NCI-H446 (cell line): ENCODE measurements at regions not wholly inside any gene's neighbourhood (a gene's known extent, or its start where the extent isn't known, plus 50 kb on each side); places are given as distances from the start of the nearest gene placed in this dataset.

Experiments used
- DNase-seq, 2 experiments: peaks; one replicate each; lab custom pipeline; 2025; lab: John Stamatoyannopoulos, UW

GRCh38 chr10:78394047-78394446, 360.4 kb downstream of the RPS24 start:
- DNase-seq, result no peak

GRCh38 chr10:78395162-78395561, 361.5 kb downstream of the RPS24 start:
- no peak for DNase-seq

DNA sequence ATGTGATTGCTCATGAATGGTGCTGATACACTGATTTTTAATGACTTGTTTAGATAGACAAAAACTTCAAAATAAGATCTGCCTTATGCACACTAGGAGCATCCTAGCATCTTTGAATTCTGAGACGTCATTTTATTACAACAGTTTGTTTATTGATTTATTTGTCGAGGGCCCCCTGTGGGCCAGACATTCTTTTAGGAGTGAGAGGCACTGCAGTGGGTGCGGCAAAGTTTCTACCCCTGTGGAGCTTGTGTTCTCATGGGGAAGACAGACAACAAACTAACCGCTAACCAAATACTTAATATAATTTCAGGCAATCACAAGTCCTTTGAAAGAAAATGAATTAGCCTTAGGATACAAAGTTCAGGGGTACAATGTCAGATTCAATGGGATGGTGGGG, 363.1 kb downstream of the RPS24 start:
- DNase-seq, result no peak

GRCh38 chr10:78397786-78398185, 364.1 kb downstream of the RPS24 start:
- DNase-seq, result peak in 1 of 2 experiments; percentile 52

- DNase-seq, result no peak
These were observed 364.7 kb downstream of the RPS24 start for GRCh38 chr10:78398382-78398781.

DNA sequence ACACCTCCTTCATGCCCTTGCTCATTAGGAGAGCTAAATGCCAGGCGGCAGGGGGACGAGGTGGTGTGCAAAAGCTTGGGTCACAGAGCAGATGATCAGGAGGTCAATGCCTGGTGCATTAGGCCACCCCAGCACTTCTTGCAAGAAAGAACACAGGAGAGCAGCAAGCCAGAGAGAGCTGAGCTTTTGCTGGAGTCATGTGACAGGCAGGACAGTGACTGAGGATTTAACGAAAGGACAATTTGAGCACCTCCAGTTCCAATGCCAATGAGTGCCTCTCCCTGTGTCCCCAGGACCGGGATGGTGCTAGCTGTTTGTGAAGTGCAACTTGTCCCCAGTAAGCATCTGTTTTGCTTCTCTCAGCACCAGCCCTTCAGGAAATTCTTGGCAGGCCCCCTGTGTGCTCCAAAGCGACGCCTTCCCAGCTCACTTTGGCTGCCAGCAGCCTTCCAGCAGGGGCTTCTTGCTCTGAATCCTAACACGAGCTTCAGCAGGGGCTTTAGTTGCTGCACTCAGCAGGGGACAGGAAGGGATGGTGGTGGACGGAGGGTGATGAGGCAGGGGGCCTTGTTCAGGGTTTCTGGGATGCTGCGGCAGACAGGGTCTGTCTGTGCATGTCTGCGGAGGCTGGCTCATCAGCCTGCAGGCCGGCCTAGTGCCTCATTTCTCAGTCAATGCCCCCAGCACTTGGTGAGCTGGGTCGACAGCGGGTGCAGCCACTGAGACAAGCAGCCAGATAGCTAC, 368.1 kb downstream of the RPS24 start:
- peak in 1 of 2 experiments; percentile 71 for DNase-seq

GRCh38 chr10:78402591-78402990, 368.9 kb downstream of the RPS24 start:
- DNase-seq, result no peak

- peak in 1 of 2 experiments; percentile 7 for DNase-seq
These were observed 370.1 kb downstream of the RPS24 start for GRCh38 chr10:78403781-78404180.

DNA sequence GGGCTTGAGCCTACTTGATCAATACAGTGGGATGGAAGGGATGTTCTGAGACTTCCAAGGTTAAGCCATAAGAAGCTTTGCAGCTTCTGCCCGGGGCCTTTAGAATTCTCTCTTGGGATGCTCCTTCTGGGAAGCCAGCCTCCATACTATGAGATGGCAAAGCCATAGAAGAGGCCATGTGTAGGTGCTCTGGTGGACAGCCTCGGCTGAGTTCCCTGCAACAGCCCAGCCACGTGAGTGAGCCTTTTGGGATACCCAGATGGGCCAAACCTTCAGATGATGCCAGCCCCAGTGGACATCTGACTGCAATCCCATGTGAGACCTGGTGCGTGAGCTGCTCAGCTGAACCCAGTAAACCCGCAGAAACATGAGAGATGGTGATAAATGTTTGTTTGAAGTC, 370.6 kb downstream of the RPS24 start:
- no peak for DNase-seq

- DNase-seq, result no peak
These were observed 371.6 kb downstream of the RPS24 start for GRCh38 chr10:78405231-78405630.

DNA sequence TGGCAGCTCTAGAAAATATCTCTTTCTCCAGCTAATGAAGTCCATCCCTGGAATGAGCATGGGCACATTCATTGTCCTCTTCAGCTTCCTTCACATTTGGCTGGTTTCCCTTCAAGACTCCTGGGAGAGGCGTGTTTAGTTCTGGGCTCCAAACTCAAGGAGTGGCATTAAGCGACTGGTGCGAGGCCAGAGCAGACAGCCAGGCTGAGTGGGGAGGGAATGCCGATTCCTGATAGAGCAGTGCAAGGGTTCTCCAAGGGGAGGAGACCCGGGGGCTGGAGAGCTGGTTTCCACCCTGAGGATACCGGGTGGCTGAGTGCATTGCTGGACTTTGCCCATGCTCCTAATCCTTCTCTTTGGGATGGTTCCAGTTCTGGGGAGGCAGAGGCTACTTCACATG, 372.1 kb downstream of the RPS24 start:
- DNase-seq, result peak in 1 of 2 experiments; percentile 8

DNA sequence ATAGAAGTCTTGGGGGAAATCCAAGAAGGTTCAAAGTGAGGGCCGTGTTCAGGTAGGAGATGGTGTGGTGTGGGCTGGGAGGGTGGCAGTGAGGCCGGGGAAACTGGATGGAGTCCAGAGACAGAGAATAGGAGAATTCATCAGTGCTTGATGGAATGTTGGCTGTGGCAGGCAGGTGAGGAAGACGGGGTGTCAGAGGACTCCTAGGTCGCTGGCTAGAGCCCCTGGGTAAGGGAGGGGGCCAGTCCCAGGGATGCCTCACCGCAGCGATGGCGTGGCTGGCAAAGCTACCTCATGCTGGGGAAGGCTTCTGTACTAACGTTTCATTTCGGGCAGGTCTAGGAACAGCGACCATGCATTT, 373.0 kb downstream of the RPS24 start:
- DNase-seq, result no peak

GRCh38 chr10:78407009-78407711, 373.5 kb downstream of the RPS24 start:
- DNase-seq, result peak in 1 of 2 experiments; percentile 11

DNA sequence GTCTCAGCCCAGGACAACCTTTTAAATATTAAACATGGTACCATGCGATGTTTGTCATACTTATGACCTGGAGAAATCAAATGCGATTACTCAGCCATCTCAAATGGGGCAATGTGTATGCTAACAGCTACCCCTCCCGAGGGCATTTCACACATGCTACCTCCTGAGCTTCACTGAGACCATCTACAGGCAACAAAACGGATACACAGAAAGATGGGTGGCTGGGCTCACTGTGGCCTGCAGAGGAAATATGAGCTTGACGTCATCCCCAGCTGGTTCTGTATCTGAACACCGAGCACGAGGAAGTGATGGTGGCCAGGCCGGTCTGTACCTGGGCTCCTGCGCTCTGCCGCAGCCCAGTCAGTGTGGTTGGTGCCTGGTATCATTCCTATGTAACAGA, 374.3 kb downstream of the RPS24 start:
- DNase-seq, result no peak

- peak; percentile 59 to 87 for DNase-seq
These were observed 375.2 kb downstream of the RPS24 start for GRCh38 chr10:78408671-78409472.

DNA sequence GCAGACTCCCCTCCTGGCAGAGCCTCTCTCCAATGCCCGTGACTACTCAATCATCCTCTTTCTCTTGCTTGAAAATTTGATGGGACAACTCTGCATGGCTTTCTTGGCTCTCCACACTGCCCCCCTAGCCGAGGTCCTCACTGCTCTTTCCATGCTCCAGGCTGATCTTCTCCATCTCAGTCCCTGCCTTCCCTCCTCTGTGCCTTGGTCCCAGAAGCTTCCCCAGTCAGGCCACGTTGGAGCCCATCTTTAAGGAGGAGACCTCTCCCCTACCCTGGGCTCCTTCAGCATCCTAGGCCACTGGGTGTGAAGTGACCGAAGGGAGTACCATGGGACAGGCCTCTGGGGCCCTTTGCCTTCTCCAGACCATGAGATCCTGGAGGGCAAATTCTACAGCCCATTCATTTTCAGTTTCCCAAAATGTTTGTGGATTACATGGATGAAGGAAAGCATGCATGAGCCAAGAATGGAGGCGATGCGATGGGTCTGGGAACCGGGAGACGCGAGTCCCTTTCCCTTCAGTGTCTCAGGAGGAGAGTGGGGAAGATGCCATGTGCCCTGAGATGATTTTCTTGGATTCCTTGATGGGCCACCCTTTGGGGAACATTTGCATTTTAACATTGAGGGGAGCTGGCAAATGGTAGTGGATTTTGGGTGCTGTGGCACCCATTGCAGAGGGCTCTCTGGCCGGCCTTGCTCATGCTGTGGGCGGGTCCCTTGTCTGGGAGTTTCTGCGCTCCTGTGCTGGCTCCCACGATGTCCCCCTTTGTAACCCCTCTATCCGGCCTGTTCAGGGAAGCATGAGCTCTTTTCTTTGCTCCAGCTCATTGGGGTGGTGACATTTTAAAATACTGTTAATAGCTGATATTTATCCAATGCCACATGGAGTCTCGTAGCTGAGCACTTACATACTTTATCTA, 376.6 kb downstream of the RPS24 start:
- no peak for DNase-seq

- no peak for DNase-seq
These were observed 378.1 kb downstream of the RPS24 start for GRCh38 chr10:78411716-78412115.

DNA sequence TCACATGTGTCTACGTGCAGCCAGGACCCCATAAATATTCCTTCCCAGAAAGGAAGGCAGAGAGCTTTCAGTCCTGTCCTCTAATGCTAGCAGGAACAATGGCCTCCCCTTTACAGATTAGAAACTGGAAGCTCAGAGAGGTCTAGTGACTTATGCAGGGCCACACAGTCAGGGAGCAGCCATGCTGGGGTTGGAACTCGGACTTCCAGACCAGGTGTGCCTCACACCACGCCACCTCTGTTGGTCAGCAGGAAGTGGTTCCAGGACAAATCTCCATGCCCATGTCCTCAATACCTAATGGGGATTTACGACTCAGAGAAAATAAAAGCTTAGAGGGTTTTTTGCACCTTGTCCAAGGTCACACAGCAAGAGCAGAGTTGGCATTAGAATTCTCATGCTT, 378.9 kb downstream of the RPS24 start:
- DNase-seq, result no peak

- DNase-seq, result peak in 1 of 2 experiments; percentile 39
These were observed 379.7 kb downstream of the RPS24 start for GRCh38 chr10:78413076-78414055.

DNA sequence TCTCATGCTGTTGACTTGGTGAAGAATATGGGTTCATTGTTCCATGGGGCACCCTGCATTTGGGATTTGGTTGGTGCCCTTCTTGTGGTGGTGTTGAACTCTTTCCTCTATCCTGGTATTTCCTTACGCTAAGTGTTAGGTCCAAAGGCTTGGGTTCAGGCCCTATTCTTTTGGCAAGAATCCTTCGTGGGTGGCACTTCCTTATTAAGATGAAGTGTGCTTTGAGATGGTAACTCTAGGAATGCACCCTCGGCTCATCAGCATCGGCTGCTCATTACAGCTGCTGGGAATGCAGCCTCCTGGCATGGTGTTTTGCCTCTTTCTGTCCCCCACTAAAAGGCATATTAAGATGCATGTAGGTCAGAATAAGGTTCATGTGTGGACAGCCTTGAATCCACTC, 380.7 kb downstream of the RPS24 start:
- DNase-seq, result no peak
